Myocyte (in vitro differentiated cells): ENCODE measurements at regions not wholly inside any gene's neighbourhood (a gene's known extent, or its start where the extent isn't known, plus 50 kb on each side); places are given as distances from the start of the nearest gene placed in this dataset.
"Not testable (repeated sequence)": the region's sequence is repeated elsewhere in the genome, so short reads cannot be mapped to it uniquely, and the experiment has no call there.

ENCODE experiments used
- DNase-seq: peaks from one replicate; pipeline ENCODE4 v3.0.0-alpha.2; 2012; ENCODE audit warnings: low read depth

- no peak for DNase-seq
Observed at GRCh38 chrX:27404366-27404765, 58.8 kb downstream of the PPP4R3C start.

GRCh38 chrX:27399146-27399456 is 64.0 kb downstream of the PPP4R3C start:
- no peak for DNase-seq

- DNase-seq, result no peak
Observed at GRCh38 chrX:27391623-27392022, 71.5 kb downstream of the PPP4R3C start.

GRCh38 chrX:27381419-27381818 is 81.7 kb downstream of the PPP4R3C start:
- no peak for DNase-seq

- no peak for DNase-seq
Observed at GRCh38 chrX:27380163-27380845, 82.8 kb downstream of the PPP4R3C start.

GRCh38 chrX:27354021-27354420 is 109.1 kb downstream of the PPP4R3C start:
- no peak for DNase-seq

- DNase-seq, result no peak
Observed at GRCh38 chrX:27350476-27350875, 112.7 kb downstream of the PPP4R3C start.

- DNase-seq, result peak; percentile 24
Observed at GRCh38 chrX:27336466-27337091, 126.6 kb downstream of the PPP4R3C start.

- DNase-seq, result no peak
Observed at GRCh38 chrX:27321632-27322031, 141.5 kb downstream of the PPP4R3C start.

- DNase-seq, result no peak
Observed at GRCh38 chrX:27309406-27309805, 153.7 kb downstream of the PPP4R3C start.

GRCh38 chrX:27307546-27307945 is 155.6 kb downstream of the PPP4R3C start:
- DNase-seq, result no peak

- DNase-seq, result not testable (repeated sequence)
Observed at GRCh38 chrX:27292552-27292951, 170.6 kb downstream of the PPP4R3C start.

- DNase-seq, result no peak
Observed at GRCh38 chrX:27276751-27277150, 186.4 kb downstream of the PPP4R3C start.

GRCh38 chrX:27254656-27255055 is 208.5 kb downstream of the PPP4R3C start:
- no peak for DNase-seq

- DNase-seq, result no peak
Observed at GRCh38 chrX:27251369-27251768, 211.8 kb downstream of the PPP4R3C start.

GRCh38 chrX:27242581-27242980 is 220.6 kb downstream of the PPP4R3C start:
- DNase-seq, result no peak

- DNase-seq, result no peak
Observed at GRCh38 chrX:27241981-27242380, 221.2 kb downstream of the PPP4R3C start.

GRCh38 chrX:27240042-27240441 is 223.1 kb downstream of the PPP4R3C start:
- not testable (repeated sequence) for DNase-seq

GRCh38 chrX:27236681-27237080 is 226.5 kb downstream of the PPP4R3C start:
- no peak for DNase-seq

- no peak for DNase-seq
Observed at GRCh38 chrX:27229721-27230120, 233.4 kb downstream of the PPP4R3C start.

GRCh38 chrX:27222661-27223060 is 240.5 kb downstream of the PPP4R3C start:
- no peak for DNase-seq

GRCh38 chrX:27186671-27187070 is 276.5 kb downstream of the PPP4R3C start:
- DNase-seq, result peak; percentile 17

GRCh38 chrX:27163236-27163635 is 299.9 kb downstream of the PPP4R3C start:
- DNase-seq, result peak; percentile 2
